ENCODE measurements at regions not wholly inside any gene's neighbourhood (a gene's known extent, or its start where the extent isn't known, plus 50 kb on each side); places are given as distances from the start of the nearest gene placed in this dataset.
"Not testable (repeated sequence)": the region's sequence is repeated elsewhere in the genome, so short reads cannot be mapped to it uniquely, and the experiment has no call there.

- H3K4me3 Mint-ChIP-seq; H3K27me3 Mint-ChIP-seq; H3K9me3 ChIP-seq (ENCODE audit: control insufficient read depth, low read length, poor library complexity, severe bottlenecking); H3K27ac Mint-ChIP-seq; H3K4me1 Mint-ChIP-seq; H3K36me3 Mint-ChIP-seq (ENCODE audit: low read depth); DNase-seq; ATAC-seq: not testable (repeated sequence)
Observed at GRCh38 chr9:42821468-42821867, 638.0 kb downstream of the SPATA31A6 start.

- ATAC-seq; H3K4me1 Mint-ChIP-seq; H3K9me3 ChIP-seq (ENCODE audit: control insufficient read depth, low read length, poor library complexity, severe bottlenecking); H3K36me3 Mint-ChIP-seq (ENCODE audit: low read depth); H3K27ac Mint-ChIP-seq; H3K4me3 Mint-ChIP-seq; DNase-seq; H3K27me3 Mint-ChIP-seq: not testable (repeated sequence)
Observed at GRCh38 chr9:42848156-42848555, 664.7 kb downstream of the SPATA31A6 start.

DNA sequence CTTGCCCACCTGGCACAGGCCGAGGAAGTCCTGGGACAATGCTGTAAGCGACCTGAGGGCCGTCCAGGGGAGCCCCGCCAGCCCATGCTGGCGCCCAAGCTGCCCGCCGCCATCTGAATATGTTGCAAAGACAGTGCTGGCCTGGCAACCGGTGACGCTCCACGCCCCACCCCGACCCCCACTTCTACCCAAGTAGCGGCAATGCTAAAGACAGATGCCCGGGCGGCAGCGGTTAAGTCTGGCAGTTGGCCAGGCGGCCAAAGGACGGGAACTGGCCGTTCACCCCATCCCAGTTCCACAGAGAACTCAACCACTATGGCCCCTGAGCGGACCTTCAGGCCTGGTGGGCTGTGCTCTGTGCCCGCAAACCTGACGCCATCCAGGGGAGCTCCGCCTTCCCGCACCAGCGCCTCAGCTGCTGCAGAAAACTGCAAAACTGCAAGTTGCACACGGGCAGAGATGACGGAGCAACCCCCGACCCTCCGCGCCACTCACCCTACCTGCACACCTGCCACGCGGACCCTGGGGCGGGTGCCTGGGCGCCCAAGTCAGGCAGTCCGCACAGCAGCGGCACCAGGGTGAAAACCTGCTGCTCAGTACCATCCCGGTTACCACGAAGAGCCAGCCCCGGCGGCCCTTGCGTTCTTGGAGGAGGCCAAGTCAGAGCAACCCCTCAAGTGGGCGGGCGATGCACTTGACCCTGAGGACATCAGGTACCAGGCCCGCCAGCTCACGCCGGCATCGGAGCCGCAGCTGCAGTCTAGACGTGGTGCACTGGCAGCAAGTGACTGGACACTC, 667.6 kb downstream of the SPATA31A6 start:
- H3K9me3 ChIP-seq (ENCODE audit: control insufficient read depth, low read length, poor library complexity, severe bottlenecking); H3K27me3 Mint-ChIP-seq; H3K27ac Mint-ChIP-seq; H3K36me3 Mint-ChIP-seq (ENCODE audit: low read depth); DNase-seq; H3K4me3 Mint-ChIP-seq; ATAC-seq; H3K4me1 Mint-ChIP-seq: not testable (repeated sequence)

- H3K9me3 ChIP-seq (ENCODE audit: control insufficient read depth, low read length, poor library complexity, severe bottlenecking); H3K27ac Mint-ChIP-seq; H3K4me3 Mint-ChIP-seq; H3K36me3 Mint-ChIP-seq (ENCODE audit: low read depth); DNase-seq; ATAC-seq; H3K27me3 Mint-ChIP-seq; H3K4me1 Mint-ChIP-seq: not testable (repeated sequence)
Observed at GRCh38 chr9:42851701-42852100, 668.2 kb downstream of the SPATA31A6 start.

DNA sequence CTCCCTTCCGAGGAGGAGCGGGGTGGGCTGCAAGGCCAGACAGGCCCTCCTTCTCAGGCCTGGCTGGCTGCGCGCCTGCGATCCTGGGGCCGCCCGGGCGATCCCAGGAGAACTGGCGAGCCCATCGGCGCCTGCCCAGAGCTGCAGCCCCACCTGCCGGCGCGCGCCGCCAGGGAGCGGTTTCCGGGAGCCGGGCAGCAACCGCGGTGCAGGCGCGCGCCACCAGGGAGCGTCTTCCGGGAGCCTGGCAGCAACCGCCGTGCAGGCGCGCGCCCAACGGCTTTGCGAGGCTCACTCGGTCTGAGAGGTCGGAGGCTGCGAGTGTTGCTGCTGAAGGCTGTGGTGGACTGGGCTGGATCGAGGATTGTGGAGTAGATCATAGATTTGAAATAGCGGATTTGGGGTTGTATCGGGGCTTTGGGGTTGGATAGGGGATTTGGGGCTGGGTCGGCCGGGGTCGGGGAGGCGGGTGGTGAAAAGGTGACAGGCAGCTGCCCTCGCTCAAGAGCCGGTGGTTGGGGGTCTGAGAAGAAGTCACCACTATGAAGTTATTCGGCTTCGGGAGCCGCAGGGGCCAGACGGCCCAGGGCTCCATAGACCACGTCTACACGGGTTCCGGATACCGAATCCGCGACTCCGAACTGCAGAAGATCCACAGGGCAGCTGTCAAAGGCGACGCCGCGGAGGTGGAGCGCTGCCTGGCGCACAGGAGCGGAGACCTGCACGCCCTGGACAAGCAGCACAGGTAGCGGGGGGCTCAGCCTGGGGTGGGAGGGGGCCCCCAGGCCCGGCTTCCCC, 668.9 kb downstream of the SPATA31A6 start:
- H3K27ac Mint-ChIP-seq: not testable (repeated sequence)

DNA sequence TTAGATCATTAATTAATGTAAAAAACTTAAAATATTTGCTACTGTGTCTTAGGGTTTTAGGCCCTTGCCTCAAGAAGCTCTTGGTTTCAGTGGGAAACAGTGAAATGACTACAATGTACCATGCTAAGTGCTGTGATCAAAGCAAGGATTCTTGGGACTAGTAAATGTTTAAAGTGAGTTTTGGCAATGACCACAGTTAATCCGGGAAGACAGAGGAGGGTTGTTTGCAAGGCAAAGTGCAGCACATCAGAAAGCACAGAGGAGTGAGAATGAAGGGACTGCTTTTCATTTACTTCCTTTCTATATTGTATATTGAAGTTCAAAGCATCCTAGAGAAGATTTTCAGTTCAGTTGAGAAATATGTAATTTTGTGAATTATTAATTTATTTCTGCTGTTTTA, 676.7 kb downstream of the SPATA31A6 start:
- H3K4me1 Mint-ChIP-seq; DNase-seq; ATAC-seq; H3K36me3 Mint-ChIP-seq (ENCODE audit: low read depth); H3K4me3 Mint-ChIP-seq; H3K9me3 ChIP-seq (ENCODE audit: control insufficient read depth, low read length, poor library complexity, severe bottlenecking); H3K27ac Mint-ChIP-seq; H3K27me3 Mint-ChIP-seq: not testable (repeated sequence)

More for the DNA sequence above, 668.9 kb downstream of the SPATA31A6 start:
- H3K4me3 Mint-ChIP-seq: peak overlapping the region; percentile 41
- H3K36me3 Mint-ChIP-seq (ENCODE audit: low read depth); H3K27me3 Mint-ChIP-seq; ATAC-seq; H3K4me1 Mint-ChIP-seq; H3K9me3 ChIP-seq (ENCODE audit: control insufficient read depth, low read length, poor library complexity, severe bottlenecking): not testable (repeated sequence)
- peak in 1 of 3 donors; percentile 44 for DNase-seq

- not testable (repeated sequence) for ATAC-seq; H3K4me1 Mint-ChIP-seq; H3K27me3 Mint-ChIP-seq; DNase-seq; H3K27ac Mint-ChIP-seq; H3K4me3 Mint-ChIP-seq; H3K9me3 ChIP-seq (ENCODE audit: control insufficient read depth, low read length, poor library complexity, severe bottlenecking); H3K36me3 Mint-ChIP-seq (ENCODE audit: low read depth)
Observed at GRCh38 chr9:42862465-42862864, 679.0 kb downstream of the SPATA31A6 start.
